HG03108 (cell line): ENCODE measurements at regions not wholly inside any gene's neighbourhood (a gene's known extent, or its start where the extent isn't known, plus 50 kb on each side); places are given as distances from the start of the nearest gene placed in this dataset.

Experiments
- ATAC-seq: cut with Tn5 transposase; IDR thresholded peaks from one replicate; pipeline ENCODE4 v1.9.1; 2021; ENCODE audit warnings: moderate library complexity; ENCODE audit not compliant: unreplicated experiment

DNA sequence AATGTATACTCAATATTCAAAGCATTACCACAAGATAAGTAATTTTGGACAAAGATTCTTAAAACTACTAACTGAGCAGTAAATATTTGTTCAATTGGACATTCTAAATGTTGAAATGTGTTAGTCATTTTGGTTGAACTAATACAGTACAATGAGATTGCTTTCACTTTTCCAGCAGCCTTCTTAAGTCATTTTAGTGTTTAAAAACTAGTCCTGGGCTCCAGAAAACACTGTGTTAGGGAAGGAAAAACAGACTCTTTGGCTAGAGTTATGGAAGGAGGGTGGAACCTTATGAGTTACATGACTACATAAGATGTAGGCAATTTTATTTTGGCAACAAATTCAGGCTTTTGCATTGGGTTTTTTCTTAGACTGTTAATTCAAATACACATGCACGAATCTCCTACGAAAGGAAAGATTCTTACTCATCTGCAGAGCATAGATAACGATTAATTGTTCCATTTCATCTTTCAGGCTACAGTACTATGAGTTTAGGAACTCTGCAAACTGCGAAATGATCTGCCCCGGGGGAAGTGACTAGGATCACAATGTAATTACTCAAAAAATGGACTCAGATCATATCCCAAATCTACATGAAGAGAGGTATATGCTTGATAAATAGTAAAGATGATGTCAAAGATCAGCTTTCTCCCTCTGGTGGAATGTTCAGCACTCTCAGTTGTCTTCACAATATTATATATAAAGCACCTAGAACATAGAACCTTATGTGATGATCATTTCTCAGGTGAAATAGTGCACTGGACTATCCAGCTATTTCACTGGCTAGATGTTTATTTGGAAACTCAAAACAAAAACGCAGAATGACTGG lies 492.8 kb upstream of the MDFIC2 start:
- no peak for ATAC-seq

DNA sequence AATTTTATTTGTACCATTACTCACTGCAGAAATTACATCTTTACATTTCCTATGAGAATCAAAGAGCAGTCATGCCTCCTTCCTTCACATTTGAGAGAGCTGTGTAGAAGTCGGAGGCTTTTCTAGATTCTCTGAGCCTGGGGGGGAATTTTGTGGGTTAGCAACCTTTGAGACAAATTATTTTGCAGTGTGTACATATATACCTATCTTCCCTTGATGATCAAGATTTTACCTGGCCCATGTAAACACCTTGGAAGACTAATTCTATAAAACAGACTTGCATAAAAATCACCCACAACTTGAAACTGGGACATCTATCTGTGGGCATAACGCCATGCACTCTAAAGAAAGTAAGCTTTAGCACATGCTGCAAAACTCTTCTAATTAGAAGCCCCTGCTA lies 491.5 kb upstream of the MDFIC2 start:
- ATAC-seq = no peak

DNA sequence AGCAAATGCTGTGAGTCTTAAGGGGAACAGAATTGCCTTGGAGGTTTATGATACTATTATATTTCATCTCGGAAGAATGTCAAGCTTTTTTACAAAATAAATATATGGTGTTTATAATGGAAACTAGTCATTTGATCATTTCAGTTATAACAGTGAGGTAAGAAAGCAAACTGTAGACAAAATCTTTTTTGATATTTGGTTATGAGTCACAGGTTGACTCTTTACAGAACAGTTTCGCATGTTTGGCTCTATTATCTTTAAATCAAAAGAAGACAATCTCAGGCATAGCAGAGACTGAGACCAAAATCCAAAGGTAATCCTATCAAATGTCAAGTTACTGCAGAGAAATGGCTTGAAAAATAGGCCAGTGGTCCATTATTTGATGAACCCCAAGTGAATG lies 490.9 kb upstream of the MDFIC2 start:
- no peak for ATAC-seq

DNA sequence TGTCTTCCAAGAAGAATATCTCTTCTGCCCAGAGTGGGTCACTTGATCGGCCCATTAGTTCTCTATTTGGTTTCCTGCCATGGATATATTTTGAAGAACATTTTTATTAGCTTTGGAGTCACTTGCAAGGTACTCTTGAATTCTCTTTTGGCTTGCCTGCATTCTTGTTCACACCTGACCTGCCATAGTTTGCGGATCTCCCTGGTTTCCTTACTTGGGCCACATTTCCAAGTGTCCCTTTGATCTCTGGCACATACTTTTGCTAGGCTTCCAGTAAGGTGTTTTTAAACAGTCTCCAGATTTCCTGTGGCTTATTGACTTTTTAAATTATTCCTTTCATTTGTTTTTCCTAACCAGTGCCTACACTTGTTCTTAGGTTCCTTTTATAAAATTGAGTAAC lies 488.5 kb upstream of the MDFIC2 start:
- ATAC-seq = no peak

DNA sequence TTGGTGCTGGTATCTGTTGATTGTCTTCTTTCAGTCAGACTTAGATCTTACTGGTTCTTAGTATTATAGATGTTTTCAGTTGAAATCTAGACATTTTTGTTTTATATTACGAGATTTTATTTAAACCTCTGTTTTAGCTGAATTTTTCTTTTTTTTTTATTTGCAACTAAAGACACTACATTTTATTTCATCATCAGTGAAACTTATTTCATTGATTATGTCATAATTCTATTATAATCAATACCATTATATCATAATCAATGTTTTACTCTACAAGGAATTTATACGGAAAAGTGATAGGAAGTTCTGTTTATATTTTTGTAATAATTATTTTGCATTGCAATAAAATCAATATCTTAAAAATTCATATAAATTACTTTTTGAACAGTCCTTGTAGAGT lies 477.4 kb upstream of the MDFIC2 start:
- ATAC-seq = no peak

DNA sequence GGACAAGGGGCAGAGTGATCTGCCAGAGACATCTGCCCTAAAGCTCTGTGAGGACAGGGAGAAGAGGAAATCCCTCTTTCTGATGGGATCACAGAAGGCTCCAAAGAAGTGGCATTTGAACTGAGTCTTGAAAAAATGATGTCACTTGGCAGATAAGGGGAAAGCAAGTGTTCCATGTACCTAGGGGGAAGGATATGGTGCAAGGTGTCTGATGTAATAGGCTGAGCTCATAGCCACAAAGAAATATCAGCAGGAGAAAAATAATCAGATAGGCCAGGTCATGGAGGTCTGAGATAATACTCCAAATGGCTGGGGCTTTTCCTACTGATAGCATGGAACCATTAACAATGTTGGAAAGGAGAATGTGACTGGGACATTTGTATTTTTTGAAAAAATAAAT lies 468.4 kb upstream of the MDFIC2 start:
- no peak for ATAC-seq

DNA sequence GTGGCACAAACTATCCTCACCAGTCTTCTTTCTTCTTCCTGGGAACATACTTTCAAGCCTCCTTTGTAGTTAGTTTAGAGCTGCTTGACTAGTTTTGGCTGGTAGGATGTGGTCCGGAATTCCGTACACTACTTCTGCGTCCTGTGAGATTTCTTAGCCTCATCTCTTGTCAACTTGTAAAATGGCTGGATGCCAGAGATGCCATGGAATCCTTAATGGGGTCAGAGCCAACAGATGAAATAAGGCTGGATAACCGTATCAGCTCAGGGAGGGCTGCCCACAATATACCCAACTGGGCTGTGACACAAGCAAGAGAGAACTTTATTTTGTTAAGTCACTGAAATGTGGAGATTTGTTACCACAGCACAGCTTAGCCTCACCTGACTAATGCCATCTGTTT lies 466.9 kb upstream of the MDFIC2 start:
- no peak for ATAC-seq

DNA sequence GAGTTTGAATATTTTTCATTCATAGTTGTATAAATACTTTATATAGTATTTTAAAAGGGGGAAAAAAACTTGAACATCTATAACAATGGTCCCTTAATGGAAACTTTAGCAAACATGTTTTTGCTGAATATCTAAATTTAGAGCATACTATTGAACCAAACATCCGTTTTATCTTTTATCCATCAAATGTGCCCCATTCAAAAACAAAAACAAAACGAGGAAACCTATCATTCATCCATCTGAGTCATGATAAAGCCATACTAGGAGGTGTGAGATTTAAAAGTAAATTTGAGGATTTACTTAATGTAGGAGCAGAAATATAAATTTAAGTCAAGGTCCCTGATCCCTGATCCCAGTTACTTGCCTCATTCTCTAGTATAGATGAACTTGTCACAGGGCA lies 463.6 kb upstream of the MDFIC2 start:
- no peak for ATAC-seq

DNA sequence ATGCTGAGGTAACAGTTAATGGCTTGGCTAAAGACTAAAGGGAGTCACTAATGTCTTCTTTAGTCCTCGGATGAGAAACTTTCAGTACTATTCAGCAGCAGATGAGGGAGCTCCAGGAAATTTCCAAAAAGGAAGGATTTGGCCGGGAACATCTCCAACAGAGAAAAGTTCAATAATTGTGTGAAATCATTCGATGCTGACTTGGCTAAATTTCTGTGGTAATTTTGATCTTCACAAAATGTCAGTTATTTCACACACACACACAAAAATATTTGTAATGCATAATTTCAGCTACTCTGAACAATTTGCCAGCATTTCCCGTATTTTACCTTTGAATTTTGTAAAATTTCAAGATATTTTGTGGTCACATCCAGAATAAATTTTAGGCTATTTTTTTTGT lies 462.8 kb upstream of the MDFIC2 start:
- no peak for ATAC-seq

DNA sequence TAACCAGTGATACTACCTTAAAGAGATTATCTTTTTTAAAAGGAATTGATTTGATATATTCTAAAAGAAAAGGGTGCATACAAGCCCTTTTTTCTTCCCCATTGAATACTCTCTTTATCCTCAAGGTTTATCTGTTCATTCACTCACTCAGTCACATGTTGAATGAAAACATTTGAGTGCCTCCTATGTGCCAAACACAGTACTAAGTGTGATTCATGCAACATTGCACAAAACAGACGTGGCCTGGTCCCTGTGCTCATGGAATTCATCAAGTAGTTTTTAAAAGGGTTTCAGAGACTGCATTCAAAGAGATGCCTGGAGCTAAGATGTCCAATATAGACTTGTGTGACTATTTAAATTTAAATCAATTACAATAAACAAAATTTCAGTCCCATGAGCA lies 462.2 kb upstream of the MDFIC2 start:
- ATAC-seq = no peak

DNA sequence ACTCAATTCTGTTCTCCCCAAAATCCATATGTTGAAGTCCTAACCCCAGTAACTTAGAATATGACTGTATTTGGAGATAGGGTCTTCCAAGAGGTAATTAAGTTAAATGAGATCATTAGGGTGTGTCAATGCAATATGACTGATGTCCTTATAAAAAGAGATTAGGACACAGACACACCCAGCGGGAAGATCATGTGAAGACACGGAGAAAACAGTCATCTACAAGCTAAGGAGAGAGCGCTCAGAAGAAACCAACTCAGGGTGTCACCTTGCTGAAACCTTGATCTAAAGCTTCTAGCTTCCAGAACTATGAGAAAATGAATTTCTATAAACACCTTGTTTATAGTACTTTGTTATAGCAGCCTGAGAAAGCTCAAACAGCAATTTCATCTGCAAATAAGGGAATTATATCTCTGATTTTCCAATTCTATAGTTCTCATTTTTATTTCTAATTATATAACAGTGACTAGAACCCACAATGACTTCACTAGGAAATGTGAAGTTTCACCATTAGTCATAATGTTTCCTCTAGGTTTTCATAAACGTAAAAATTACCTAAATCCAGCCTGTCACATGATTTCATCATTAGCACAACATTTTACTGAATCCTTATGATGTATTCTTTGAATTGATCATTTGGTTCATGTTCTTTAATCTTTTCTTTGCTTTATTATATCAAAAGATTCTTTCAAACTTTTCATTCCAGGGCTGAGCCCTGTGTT lies 459.1 kb upstream of the MDFIC2 start:
- ATAC-seq = no peak

DNA sequence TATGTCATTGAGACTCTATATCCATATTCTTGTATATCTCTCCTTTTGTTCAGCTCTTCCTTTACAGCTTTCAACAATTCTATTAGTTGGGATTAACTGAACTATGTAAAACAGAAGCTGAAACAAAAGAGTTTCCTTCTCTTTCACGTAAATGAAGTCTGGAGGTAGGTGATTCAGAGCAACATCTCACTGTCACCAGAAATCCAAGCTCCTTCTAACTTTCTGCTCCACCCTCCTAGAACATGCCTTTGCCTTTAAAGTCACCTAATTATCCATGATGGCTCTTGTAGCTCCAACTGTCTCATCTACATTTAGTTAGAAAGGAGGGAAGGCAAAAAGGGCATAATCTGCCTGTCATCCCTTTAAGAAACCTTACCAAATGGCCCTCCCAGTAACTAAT lies 458.2 kb upstream of the MDFIC2 start:
- no peak for ATAC-seq

DNA sequence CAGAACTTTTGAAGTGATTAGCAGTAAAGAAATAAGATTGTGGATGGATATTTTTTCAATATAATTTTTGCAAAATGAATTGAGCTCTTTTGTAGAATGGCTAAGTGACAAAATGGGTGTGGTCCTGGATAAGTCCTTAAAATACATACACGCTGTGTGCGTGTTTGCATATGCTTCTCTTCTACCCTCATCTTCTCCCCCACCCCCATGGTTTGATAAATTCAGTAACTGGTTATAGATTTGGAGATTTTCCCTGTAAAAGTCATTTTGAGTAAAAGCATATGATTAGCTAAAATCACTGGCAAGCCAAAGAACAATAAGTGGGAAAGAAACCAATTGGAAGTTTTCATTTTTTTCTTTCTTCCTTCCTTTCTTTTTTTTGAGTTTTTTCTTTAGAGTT lies 453.9 kb upstream of the MDFIC2 start:
- ATAC-seq = no peak

DNA sequence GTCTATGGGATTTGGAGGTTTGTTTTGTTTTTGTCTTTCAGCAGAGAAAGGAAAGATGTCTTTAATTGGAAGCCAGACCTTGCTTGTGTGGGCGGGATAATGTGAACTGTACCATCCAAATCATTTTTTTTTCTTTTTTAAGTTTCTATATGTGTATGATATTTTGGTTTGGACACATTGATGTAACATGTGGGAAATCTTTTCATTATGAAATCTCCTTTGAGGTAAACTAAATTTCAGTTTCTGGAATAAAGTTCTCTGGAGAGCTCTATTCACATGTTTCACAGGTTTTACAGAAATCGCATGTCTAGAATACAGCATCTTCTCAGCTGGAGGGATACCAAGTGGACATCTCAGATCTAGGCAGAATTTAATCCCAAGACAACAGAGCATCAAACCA lies 451.5 kb upstream of the MDFIC2 start:
- ATAC-seq = no peak

DNA sequence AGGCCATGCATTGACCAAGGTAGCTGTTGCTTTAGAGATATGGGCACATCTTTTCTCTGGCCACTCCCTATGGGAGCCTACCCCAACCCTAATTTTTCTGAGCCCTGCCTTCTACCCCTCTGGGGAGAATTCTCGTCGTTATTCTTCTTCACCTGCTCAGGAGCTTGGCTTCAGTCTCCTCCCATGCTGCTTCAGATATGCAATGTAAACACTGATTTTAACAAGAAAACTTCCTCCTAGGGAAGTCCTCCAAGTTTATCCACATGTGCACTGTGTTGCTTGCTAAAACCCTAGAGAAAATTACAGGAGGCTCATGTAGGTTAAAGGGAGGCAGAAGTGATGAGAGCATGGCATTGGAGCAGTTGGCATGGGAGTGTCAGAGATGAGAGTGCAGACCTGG lies 445.2 kb upstream of the MDFIC2 start:
- no peak for ATAC-seq

DNA sequence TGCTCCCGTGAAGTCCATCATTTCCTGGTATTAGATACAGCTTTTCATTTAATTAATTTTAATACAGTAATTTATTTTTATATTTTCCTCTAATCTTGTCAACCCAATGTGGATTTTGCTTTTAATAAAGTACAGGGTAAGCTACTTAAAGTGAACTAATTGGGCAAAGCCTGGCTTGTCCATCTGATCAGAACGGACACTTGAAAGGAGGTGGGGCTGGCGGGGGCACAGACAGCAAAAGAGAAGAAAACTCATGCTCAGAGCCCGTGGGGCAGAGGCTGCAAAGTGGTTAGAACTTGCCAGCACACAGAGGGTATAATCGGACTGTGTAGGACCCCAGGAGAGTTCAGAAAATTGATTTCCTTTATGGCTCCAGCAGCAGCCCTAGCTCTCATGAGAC lies 443.1 kb upstream of the MDFIC2 start:
- ATAC-seq = no peak

DNA sequence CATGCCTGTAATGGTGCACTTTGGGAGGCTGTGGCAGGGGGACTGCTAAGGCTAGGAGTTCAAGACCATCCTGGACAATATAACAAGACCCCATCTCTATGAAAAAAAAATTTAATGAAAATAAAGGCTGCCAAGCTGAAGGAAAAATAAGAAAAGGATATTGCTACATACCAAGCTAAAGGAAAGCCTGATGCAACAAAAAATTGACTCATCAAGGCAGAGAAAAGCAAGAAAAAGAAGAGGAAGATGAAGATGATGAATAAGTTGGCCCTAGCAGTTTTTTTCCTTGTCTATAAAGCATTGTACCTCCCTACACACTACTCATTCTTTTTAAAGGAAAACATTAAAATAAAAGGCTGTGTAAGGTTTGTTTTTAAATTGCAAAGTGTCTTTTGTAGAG lies 441.9 kb upstream of the MDFIC2 start:
- ATAC-seq = no peak

DNA sequence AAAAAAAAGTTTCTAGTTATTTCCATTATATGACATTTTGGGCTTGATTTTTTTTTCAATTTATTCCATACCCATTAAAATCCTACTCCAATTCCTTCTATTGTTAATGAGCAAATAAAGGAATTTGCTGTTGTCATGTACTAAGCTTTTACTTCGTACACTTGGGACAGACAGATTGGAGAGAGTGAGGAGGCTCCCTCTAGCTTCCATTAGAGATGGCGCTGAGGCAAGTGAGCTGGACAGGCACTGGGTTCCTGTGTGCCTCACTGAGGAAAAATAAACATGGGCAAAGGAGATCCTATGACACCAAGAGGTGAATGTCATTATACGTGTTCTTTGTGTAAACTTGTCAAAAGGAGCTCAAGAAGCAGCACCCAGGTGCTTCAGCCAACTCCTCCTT lies 441.1 kb upstream of the MDFIC2 start:
- ATAC-seq = no peak

DNA sequence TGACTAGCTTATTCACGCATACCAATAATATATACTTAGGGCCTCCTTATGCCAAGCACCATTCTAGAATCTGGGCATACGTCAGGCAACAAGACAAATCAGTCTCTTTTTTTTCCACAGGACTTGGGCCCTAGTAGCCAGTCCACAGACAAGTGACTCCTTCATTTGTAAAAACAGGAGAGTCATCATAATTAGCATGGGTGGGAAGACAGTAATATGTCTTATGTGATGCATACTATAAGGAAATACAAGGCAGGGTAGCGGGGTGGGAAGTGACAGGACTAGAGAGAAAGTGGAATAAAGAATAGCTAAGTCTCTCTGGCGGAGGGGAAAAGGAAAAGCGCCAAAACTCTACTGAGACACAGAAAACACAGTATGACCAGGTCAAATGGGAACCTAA lies 439.6 kb upstream of the MDFIC2 start:
- ATAC-seq = no peak

DNA sequence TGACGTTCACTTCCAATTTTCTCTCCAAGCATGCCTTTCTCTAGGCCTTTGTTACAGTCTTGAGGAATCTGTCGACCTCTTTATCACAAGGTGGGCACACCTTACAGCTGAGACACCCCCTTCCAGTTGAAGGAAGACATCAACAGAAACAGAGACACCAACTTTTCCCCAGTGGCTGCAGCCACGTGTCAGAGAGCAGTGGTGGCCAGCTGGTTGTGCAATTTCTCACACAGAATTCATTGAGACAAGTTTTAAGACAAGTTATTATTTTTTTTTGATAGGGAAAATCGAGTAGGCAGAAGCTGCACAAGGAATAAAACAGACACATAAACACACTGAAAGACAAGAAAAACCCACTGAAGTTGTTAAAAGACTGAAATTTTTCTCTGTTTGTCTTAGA lies 436.7 kb upstream of the MDFIC2 start:
- ATAC-seq = no peak

DNA sequence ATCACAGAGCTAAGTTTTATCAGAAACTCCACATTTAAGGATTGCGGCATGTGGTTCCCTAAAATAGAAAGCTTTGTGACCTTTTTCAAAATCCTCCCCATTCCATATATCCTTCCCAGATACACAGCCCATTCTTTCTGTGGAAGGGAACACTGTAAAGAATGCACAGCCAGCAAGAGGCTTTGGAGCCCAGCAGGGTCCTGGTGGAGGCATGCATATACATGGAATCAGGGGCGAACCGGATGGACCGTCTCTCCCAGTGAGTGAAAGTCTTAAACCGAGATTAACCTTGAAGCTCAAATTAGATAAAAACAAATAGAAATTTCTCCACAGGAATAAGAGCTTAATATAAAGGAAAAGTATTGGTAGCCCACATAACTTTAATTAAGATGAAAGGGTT lies 436.2 kb upstream of the MDFIC2 start:
- no peak for ATAC-seq

DNA sequence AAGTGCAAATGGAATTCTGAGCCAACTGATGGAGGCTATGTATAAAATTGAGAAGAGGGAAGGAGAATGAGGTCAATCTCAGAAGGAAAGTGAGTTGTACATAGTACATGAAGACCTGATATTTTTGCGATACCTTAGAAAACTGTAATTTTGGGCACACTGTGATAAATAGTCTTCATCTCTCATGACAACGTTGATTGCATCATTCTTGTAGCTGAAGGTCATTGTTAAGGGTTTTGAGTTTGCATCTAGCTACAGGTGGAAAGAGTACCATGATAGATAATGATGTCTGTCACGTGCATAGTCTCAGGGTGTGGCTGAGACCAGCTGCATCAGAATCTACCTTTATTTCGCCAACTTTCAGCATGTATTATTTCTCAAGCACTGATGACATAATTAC lies 435.4 kb upstream of the MDFIC2 start:
- no peak for ATAC-seq

DNA sequence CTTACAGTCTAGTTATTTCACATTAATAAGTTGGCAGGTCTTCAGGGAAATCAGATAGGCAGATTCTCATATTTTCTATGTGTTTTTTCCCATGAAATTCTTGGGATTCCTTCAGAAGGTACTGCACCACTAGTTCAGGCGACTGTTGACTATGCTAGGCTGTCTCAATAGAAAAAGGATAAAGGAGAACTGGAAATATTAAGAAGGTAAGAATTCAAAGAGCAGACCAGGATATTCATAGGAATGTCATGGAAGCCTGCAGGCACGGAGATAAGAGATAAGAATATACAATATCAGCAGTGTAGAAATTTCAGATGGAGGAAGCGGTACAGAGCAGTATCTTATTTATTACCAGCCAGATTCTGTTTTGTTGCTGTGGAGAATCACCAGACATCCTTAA lies 432.1 kb upstream of the MDFIC2 start:
- no peak for ATAC-seq
